GM21825 (cell line): ENCODE measurements at regions not wholly inside any gene's neighbourhood (a gene's known extent, or its start where the extent isn't known, plus 50 kb on each side); places are given as distances from the start of the nearest gene placed in this dataset.

Source experiments
- ATAC-seq: cut with Tn5 transposase; IDR thresholded peaks from one replicate; pipeline ENCODE4 v1.9.1; 2021; ENCODE audit warnings: mild to moderate bottlenecking, moderate library complexity; ENCODE audit not compliant: unreplicated experiment

- no peak for ATAC-seq
These were observed 55.0 kb downstream of the SOX4 start for GRCh38 chr6:21648475-21649050.

GRCh38 chr6:21653323-21653722, 59.8 kb downstream of the SOX4 start:
- no peak for ATAC-seq

GRCh38 chr6:21653905-21654304, 60.4 kb downstream of the SOX4 start:
- ATAC-seq, result no peak

GRCh38 chr6:21654361-21654760, 60.8 kb downstream of the SOX4 start:
- ATAC-seq, result no peak

GRCh38 chr6:21663966-21664313, 70.4 kb downstream of the SOX4 start:
- no peak for ATAC-seq

GRCh38 chr6:21664314-21665109, 71.0 kb downstream of the SOX4 start:
- no peak for ATAC-seq

- no peak for ATAC-seq
These were observed 71.5 kb downstream of the SOX4 start for GRCh38 chr6:21665110-21665391.

GRCh38 chr6:21665392-21666200, 72.0 kb downstream of the SOX4 start:
- no peak for ATAC-seq

- no peak for ATAC-seq
These were observed 72.7 kb downstream of the SOX4 start for GRCh38 chr6:21666201-21666691.

GRCh38 chr6:21666853-21667681, 73.5 kb downstream of the SOX4 start:
- ATAC-seq, result no peak

GRCh38 chr6:21668795-21669194, 75.2 kb downstream of the SOX4 start:
- no peak for ATAC-seq

GRCh38 chr6:21676769-21677168, 83.2 kb downstream of the SOX4 start:
- ATAC-seq, result no peak

- no peak for ATAC-seq
These were observed 85.4 kb downstream of the SOX4 start for GRCh38 chr6:21678990-21679389.

- ATAC-seq, result no peak
These were observed 86.3 kb downstream of the SOX4 start for GRCh38 chr6:21679761-21680265.

GRCh38 chr6:21680611-21681010, 87.1 kb downstream of the SOX4 start:
- no peak for ATAC-seq

GRCh38 chr6:21690489-21690888, 96.9 kb downstream of the SOX4 start:
- ATAC-seq, result no peak

GRCh38 chr6:21691685-21692346, 98.3 kb downstream of the SOX4 start:
- ATAC-seq, result no peak

GRCh38 chr6:21692721-21693120, 99.2 kb downstream of the SOX4 start:
- no peak for ATAC-seq

GRCh38 chr6:21694168-21694567, 100.6 kb downstream of the SOX4 start:
- no peak for ATAC-seq

GRCh38 chr6:21707524-21708319, 114.2 kb downstream of the SOX4 start:
- no peak for ATAC-seq
